SK-N-SH (cell line): ENCODE measurements at regions not wholly inside any gene's neighbourhood (a gene's known extent, or its start where the extent isn't known, plus 50 kb on each side); places are given as distances from the start of the nearest gene placed in this dataset.

ENCODE experiments used
- CTCF ChIA-PET: fragments of 300-600, 350-600 bp; formaldehyde crosslinking; extraction: SDS; loops from one replicate; lab custom pipeline; 2021; lab: Yijun Ruan, JAX
- POLR2A ChIA-PET: fragments of 350-600 bp; sonication (Branson Sonifier 250); formaldehyde crosslinking; extraction: SDS; loops from one replicate; lab custom pipeline; 2020; ENCODE audit warnings: antibody characterized with exemption, inconsistent platforms; lab: Yijun Ruan, JAX
- DNase-seq: peaks from one replicate; pipeline ENCODE4 v3.0.0; 2012
- H2AFZ ChIP-seq: fragments of 200-600 bp; sonication (generic); 2 replicates; pipeline ENCODE4 v1.8.1; 2016; ENCODE audit warnings: antibody characterized with exemption, mild to moderate bottlenecking, low read depth
- H3F3A ChIP-seq: fragments of 200-600 bp; sonication (generic); replicated peaks from 2 replicates; pipeline ENCODE3; 2016; ENCODE audit warnings: antibody characterized with exemption, mild to moderate bottlenecking; ENCODE audit not compliant: insufficient read depth
- H3K27ac ChIP-seq, 2 experiments: fragments of 200-500 bp in 1 of 2; fragments of 200-600 bp in 1 of 2; sonication (Bioruptor generic) in 1 of 2; sonication (generic), shearing (Covaris generic) in 1 of 2; 2 replicates each; pipeline versions ENCODE4 v1.5.1 to v1.6.1; 2014 to 2016; ENCODE audit warnings: low read depth in 2 of 2, inconsistent platforms in 1 of 2, low read length in 1 of 2, mild to moderate bottlenecking in 1 of 2, mixed read lengths in 1 of 2
- H3K27me3 ChIP-seq: fragments of 200-600 bp; sonication (generic), shearing (Covaris generic); 2 replicates; pipeline ENCODE4 v1.6.1; 2016; ENCODE audit warnings: mixed run types; ENCODE audit not compliant: insufficient read depth
- H3K36me3 ChIP-seq, 2 experiments: fragments of 200-500 bp in 1 of 2; fragments of 200-600 bp in 1 of 2; sonication (Bioruptor generic) in 1 of 2; sonication (generic) in 1 of 2; replicated peaks in 1 of 2; 2 replicates each; pipeline versions ENCODE3 to v1.5.1; 2014 to 2016; ENCODE audit warnings: low read length in 1 of 2, mild to moderate bottlenecking in 1 of 2; ENCODE audit not compliant: insufficient read depth in 2 of 2, control insufficient read depth in 1 of 2
- H3K4me1 ChIP-seq, 2 experiments: fragments of 200-500 bp in 1 of 2; fragments of 200-600 bp in 1 of 2; sonication (Bioruptor generic) in 1 of 2; sonication (generic), shearing (Covaris generic) in 1 of 2; 2 replicates each; pipeline versions ENCODE4 v1.5.1 to v1.6.1; 2014 to 2016; ENCODE audit warnings: low read depth in 1 of 2, low read length in 1 of 2, mixed run types in 1 of 2; ENCODE audit not compliant: insufficient read depth in 2 of 2, control insufficient read depth in 1 of 2
- H3K4me2 ChIP-seq: fragments of 200-600 bp; sonication (generic), shearing (Covaris generic); 2 replicates; pipeline ENCODE4 v1.6.1; 2017; ENCODE audit warnings: mixed run types
- H3K4me3 ChIP-seq, 2 experiments: fragments of 200-500 bp in 1 of 2; fragments of 200-600 bp in 1 of 2; sonication (Bioruptor generic) in 1 of 2; sonication (generic), shearing (Covaris generic) in 1 of 2; 2 replicates each; pipeline versions ENCODE4 v1.5.1 to v1.8.1; 2014 to 2016; ENCODE audit warnings: low read depth in 2 of 2, inconsistent platforms in 1 of 2, low read length in 1 of 2, mild to moderate bottlenecking in 1 of 2, mixed read lengths in 1 of 2, moderate library complexity in 1 of 2
- H3K79me2 ChIP-seq: fragments of 200-600 bp; sonication (generic); 2 replicates; pipeline ENCODE4 v1.8.1; 2017; ENCODE audit warnings: mild to moderate bottlenecking; ENCODE audit not compliant: insufficient read depth
- H3K9ac ChIP-seq: fragments of 200-600 bp; sonication (generic); 2 replicates; pipeline ENCODE4 v1.6.1; 2017; ENCODE audit warnings: mixed run types
- H3K9me2 ChIP-seq: fragments of 200-600 bp; sonication (generic); 2 replicates; pipeline ENCODE4 v1.6.1; 2017; ENCODE audit warnings: mixed run types
- H3K9me3 ChIP-seq: fragments of 200-600 bp; sonication (generic); 2 replicates; pipeline ENCODE4 v1.6.1; 2017; ENCODE audit warnings: mixed run types, mild to moderate bottlenecking, moderate library complexity
- H4K20me1 ChIP-seq: fragments of 200-600 bp; sonication (generic); 2 replicates; pipeline ENCODE4 v1.6.1; 2017; ENCODE audit warnings: mild to moderate bottlenecking, mixed run types; ENCODE audit not compliant: insufficient read depth
- CHD2 ChIP-seq: fragments of 150-350 bp; IDR thresholded peaks from 2 replicates; pipeline ENCODE4 v1.6.1; 2018; ENCODE audit warnings: low read length; ENCODE audit not compliant: partially characterized antibody
- CTCF ChIP-seq: fragments of 200-600 bp; sonication (generic); IDR thresholded peaks from 2 replicates; pipeline ENCODE4 v1.6.1; 2017; ENCODE audit warnings: antibody characterized with exemption, mild to moderate bottlenecking, moderate library complexity
- ELF1 ChIP-seq: IDR thresholded peaks from 2 replicates; pipeline ENCODE4 v1.4.0; 2012
- FOXM1 ChIP-seq: IDR thresholded peaks from 2 replicates; pipeline ENCODE4 v1.4.0; 2012; ENCODE audit warnings: low read depth, mild to moderate bottlenecking
- GATA2 ChIP-seq: sonication (generic); formaldehyde crosslinking; IDR thresholded peaks from 2 replicates; pipeline ENCODE4 v1.5.0; 2020; ENCODE audit warnings: mild to moderate bottlenecking, missing genetic modification reagents
- JUND ChIP-seq: IDR thresholded peaks from 2 replicates; pipeline ENCODE4 v1.4.0; 2012
- MXI1 ChIP-seq: IDR thresholded peaks from 2 replicates; pipeline ENCODE4 v1.6.1; 2012; ENCODE audit warnings: mild to moderate bottlenecking, low read depth, low read length, improper control_type of control experiment
- NFIC ChIP-seq: IDR thresholded peaks from 2 replicates; pipeline ENCODE4 v1.4.0; 2012; ENCODE audit warnings: borderline replicate concordance
- NRF1 ChIP-seq: IDR thresholded peaks from 2 replicates; pipeline ENCODE4 v1.6.1; 2012; ENCODE audit warnings: low read depth, mild to moderate bottlenecking, low read length
- RAD21 ChIP-seq: IDR thresholded peaks from 2 replicates; pipeline ENCODE4 v1.6.1; 2012; ENCODE audit warnings: mild to moderate bottlenecking, low read length
- SMC3 ChIP-seq: IDR thresholded peaks from 2 replicates; pipeline ENCODE4 v1.6.1; 2012; ENCODE audit warnings: low read depth, low read length, improper control_type of control experiment
- WGBS: methylation state at CpG from one replicate; pipeline ENCODE4 v1.1.6; 2017; ENCODE audit warnings: low lambda C conversion rate; 5-methylcytosine and 5-hydroxymethylcytosine counted together
- TF ChIP-seq, protein P1 (sequence below): IDR thresholded peaks from 2 replicates; pipeline ENCODE4; 2012
- TF ChIP-seq, protein P2 (sequence below): IDR thresholded peaks from 2 replicates; pipeline ENCODE4 v1.6.1; 2012; ENCODE audit warnings: mild to moderate bottlenecking, low read depth, low read length, moderate library complexity
- TF ChIP-seq, protein P3 (sequence below): IDR thresholded peaks from 2 replicates; pipeline ENCODE4 v1.4.0; 2012; ENCODE audit warnings: low read depth
- TF ChIP-seq, protein P4 (sequence below): IDR thresholded peaks from 2 replicates; pipeline ENCODE4 v1.4.0; 2012; ENCODE audit warnings: low read depth, borderline replicate concordance

DNA sequence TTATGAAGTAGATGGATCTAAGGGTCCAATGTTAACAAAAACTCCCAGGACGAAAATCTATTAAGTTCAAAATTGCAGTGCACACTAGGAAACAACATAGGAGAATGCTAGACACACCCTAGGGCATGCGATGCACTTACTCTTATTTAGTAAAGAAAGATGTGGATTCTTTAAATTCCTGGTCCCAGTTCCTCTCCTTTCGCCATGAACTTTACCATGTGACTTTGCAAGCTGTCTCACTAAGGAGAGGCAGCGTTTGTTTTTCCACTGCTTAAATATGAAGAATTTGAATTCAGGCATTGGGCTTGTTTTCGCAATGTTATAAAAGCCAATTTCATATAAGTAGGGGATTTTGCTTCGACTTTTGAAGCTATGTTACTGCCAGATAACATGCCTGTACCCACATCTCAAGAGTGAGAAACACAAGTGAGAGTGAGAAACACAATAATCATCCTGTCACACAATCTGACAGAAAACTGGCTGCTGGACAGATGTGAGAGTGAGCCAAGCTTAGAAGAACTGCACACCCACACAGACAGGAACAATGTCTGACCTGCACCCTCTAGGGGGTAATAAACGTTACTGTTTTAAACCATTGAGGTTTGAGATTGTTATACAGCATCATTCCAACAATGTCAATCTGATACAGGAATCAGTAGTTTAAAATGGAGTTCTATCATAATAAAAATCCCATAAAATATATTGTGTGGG is 1308.4 kb downstream of the SLITRK5 start:
- ChIA-PET POLR2A (no interaction called here), CTCF (no interaction called here)
- H3K36me3 ChIP-seq = no peaks in the 10 kb centered on the region
- H3K4me1 ChIP-seq = no peaks in the 10 kb centered on the region
- no peaks in the 10 kb centered on the region for H3K79me2 ChIP-seq
- H3F3A ChIP-seq = no peaks in the 10 kb centered on the region
- no peaks in the 10 kb centered on the region for H3K27me3 ChIP-seq
- H4K20me1 ChIP-seq = no peaks in the 10 kb centered on the region
- DNase-seq = peak; percentile 6
- H3K9me2 ChIP-seq = no peaks in the 10 kb centered on the region
- WGBS = 35% methylated on average over 7 of the region's 7 CpGs
- no peak overlapping the region for H3K4me2 ChIP-seq
- H2AFZ ChIP-seq = no peak overlapping the region
- TF ChIP-seq ELF1 = no peak
- TF ChIP-seq RAD21 = peak; percentile 58
- peak; percentile 36; the same call in 1 of the 2 replicates for TF ChIP-seq SMC3
- TF ChIP-seq, all 33 proteins: peak for 2
- no peaks in the 10 kb centered on the region for H3K9me3 ChIP-seq
- no peak overlapping the region for H3K4me3 ChIP-seq
- no peak overlapping the region for H3K27ac ChIP-seq
- no peak overlapping the region for H3K9ac ChIP-seq

DNA sequence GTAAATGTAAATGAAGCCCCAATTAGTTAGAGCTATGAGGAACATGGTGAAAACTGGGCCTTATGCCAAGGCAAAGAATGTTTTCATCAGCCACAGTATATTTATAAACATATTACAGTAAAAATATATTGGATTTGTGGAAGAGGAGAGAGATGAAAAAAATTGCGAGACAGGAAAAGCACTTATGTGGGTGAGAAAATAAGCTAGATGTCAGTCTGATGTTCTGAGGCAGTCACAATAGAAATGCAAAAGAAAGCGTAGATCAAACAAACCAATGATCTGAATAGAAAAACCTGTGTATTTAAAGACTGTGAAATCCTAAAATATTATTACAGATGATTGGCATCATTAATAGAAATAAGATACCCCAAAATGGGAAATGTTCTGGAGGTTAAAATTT is 1332.5 kb downstream of the SLITRK5 start:
- 53% methylated on average over 2 of the region's 2 CpGs for WGBS
- Histone ChIP-seq H3K4me1 (no peaks in the 10 kb centered on the region), H3K79me2 (no peaks in the 10 kb centered on the region), H4K20me1 (no peaks in the 10 kb centered on the region), H3K9me2 (no peaks in the 10 kb centered on the region), H2AFZ (no peak overlapping the region), H3K4me3 (no peak overlapping the region), H3K36me3 (no peaks in the 10 kb centered on the region), H3K27me3 (no peaks in the 10 kb centered on the region), H3K4me2 (no peak overlapping the region), H3K9me3 (no peaks in the 10 kb centered on the region), H3F3A (no peaks in the 10 kb centered on the region), H3K9ac (no peak overlapping the region), H3K27ac (no peak overlapping the region)
- CTCF ChIA-PET = no interaction called here
- no peak for DNase-seq
- TF ChIP-seq FOXM1 = no peak
- TF ChIP-seq, protein P1, sequence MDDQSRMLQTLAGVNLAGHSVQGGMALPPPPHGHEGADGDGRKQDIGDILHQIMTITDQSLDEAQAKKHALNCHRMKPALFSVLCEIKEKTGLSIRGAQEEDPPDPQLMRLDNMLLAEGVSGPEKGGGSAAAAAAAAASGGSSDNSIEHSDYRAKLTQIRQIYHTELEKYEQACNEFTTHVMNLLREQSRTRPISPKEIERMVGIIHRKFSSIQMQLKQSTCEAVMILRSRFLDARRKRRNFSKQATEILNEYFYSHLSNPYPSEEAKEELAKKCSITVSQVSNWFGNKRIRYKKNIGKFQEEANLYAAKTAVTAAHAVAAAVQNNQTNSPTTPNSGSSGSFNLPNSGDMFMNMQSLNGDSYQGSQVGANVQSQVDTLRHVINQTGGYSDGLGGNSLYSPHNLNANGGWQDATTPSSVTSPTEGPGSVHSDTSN = no peak
- TF ChIP-seq CHD2 = no peak
- TF ChIP-seq NFIC = no peak
- no peak for TF ChIP-seq GATA2 (CRISPR knock-in tag)
- TF ChIP-seq CTCF = no peak
- TF ChIP-seq MXI1 = no peak
- TF ChIP-seq, protein P2, sequence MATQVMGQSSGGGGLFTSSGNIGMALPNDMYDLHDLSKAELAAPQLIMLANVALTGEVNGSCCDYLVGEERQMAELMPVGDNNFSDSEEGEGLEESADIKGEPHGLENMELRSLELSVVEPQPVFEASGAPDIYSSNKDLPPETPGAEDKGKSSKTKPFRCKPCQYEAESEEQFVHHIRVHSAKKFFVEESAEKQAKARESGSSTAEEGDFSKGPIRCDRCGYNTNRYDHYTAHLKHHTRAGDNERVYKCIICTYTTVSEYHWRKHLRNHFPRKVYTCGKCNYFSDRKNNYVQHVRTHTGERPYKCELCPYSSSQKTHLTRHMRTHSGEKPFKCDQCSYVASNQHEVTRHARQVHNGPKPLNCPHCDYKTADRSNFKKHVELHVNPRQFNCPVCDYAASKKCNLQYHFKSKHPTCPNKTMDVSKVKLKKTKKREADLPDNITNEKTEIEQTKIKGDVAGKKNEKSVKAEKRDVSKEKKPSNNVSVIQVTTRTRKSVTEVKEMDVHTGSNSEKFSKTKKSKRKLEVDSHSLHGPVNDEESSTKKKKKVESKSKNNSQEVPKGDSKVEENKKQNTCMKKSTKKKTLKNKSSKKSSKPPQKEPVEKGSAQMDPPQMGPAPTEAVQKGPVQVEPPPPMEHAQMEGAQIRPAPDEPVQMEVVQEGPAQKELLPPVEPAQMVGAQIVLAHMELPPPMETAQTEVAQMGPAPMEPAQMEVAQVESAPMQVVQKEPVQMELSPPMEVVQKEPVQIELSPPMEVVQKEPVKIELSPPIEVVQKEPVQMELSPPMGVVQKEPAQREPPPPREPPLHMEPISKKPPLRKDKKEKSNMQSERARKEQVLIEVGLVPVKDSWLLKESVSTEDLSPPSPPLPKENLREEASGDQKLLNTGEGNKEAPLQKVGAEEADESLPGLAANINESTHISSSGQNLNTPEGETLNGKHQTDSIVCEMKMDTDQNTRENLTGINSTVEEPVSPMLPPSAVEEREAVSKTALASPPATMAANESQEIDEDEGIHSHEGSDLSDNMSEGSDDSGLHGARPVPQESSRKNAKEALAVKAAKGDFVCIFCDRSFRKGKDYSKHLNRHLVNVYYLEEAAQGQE = no peak
- TF ChIP-seq RAD21 = no peak
- no peak for TF ChIP-seq ELF1
- TF ChIP-seq, protein P3, sequence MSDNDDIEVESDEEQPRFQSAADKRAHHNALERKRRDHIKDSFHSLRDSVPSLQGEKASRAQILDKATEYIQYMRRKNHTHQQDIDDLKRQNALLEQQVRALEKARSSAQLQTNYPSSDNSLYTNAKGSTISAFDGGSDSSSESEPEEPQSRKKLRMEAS = no peak
- TF ChIP-seq, protein P4, sequence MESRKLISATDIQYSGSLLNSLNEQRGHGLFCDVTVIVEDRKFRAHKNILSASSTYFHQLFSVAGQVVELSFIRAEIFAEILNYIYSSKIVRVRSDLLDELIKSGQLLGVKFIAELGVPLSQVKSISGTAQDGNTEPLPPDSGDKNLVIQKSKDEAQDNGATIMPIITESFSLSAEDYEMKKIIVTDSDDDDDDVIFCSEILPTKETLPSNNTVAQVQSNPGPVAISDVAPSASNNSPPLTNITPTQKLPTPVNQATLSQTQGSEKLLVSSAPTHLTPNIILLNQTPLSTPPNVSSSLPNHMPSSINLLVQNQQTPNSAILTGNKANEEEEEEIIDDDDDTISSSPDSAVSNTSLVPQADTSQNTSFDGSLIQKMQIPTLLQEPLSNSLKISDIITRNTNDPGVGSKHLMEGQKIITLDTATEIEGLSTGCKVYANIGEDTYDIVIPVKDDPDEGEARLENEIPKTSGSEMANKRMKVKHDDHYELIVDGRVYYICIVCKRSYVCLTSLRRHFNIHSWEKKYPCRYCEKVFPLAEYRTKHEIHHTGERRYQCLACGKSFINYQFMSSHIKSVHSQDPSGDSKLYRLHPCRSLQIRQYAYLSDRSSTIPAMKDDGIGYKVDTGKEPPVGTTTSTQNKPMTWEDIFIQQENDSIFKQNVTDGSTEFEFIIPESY = no peak
- TF ChIP-seq NRF1 = no peak
- TF ChIP-seq JUND = no peak
- POLR2A ChIA-PET = no interaction called here
